ENCODE measurements at regions not wholly inside any gene's neighbourhood (a gene's known extent, or its start where the extent isn't known, plus 50 kb on each side); places are given as distances from the start of the nearest gene placed in this dataset.

GRCh38 chr2:236344446-236344845 lies 80.2 kb upstream of the ASB18 start:
- no peak overlapping the region for H3K4me3 ChIP-seq (ENCODE audit: low read length)
- CTCF ChIA-PET, result interaction anchor here (0.6 kb wide), 1 partner anchor 34 kb away, joined by 3 read pairs; no protein-coding TSS in a partner anchor
- H3K79me2 ChIP-seq (ENCODE audit: low read length), result no peaks in the 10 kb centered on the region
- no peak for TF ChIP-seq EZH2 (IDR thresholded peaks at IDR 0.05; ENCODE audit: low read length, unreplicated experiment)
- no peak for TF ChIP-seq CTCF (conservative IDR thresholded peaks at IDR 0.05; ENCODE audit: low read depth, low read length)
- no peak for TF ChIP-seq EZH2phosphoT487 (IDR thresholded peaks at IDR 0.05; ENCODE audit: borderline replicate concordance, low read length)
- no peaks in the 10 kb centered on the region for H3F3A ChIP-seq (ENCODE audit: low read length, unreplicated experiment)
- no peaks in the 10 kb centered on the region for H3K9me2 ChIP-seq (replicated peaks; ENCODE audit: low read length)
- no peak overlapping the region for H3K27ac ChIP-seq (ENCODE audit: low read length)
- no peaks in the 10 kb centered on the region for H3K36me3 ChIP-seq (ENCODE audit: low read depth, low read length)
- no peak for DNase-seq
- no TSS peak for BruUV-seq (replicated peaks)
- no peak overlapping the region for H3K9ac ChIP-seq (ENCODE audit: low read length)
- no peaks in the 10 kb centered on the region for H3K27me3 ChIP-seq (ENCODE audit: low read length)
- ATAC-seq, result no peak
- intact Hi-C loops (cut with micrococcal nuclease), result no loop called here
- POLR2A ChIA-PET (ENCODE audit: unreplicated experiment), result no interaction called here
- no peak overlapping the region for H3K4me2 ChIP-seq (ENCODE audit: low read length)
- H2AFZ ChIP-seq (ENCODE audit: low read length), result no peak overlapping the region
- H3K4me1 ChIP-seq (ENCODE audit: insufficient read depth, low read length), result no peaks in the 10 kb centered on the region
- no peaks in the 10 kb centered on the region for H3K9me3 ChIP-seq (ENCODE audit: low read length)
- H4K20me1 ChIP-seq (ENCODE audit: low read length), result no peaks in the 10 kb centered on the region

- H3K4me2 ChIP-seq (ENCODE audit: low read length), result no peak overlapping the region
- no peaks in the 10 kb centered on the region for H3K9me2 ChIP-seq (replicated peaks; ENCODE audit: low read length)
- TF ChIP-seq EZH2 (IDR thresholded peaks at IDR 0.05; ENCODE audit: low read length, unreplicated experiment) (no peak), CTCF (conservative IDR thresholded peaks at IDR 0.05; ENCODE audit: low read depth, low read length) (no peak), EZH2phosphoT487 (IDR thresholded peaks at IDR 0.05; ENCODE audit: borderline replicate concordance, low read length) (no peak)
- no peaks in the 10 kb centered on the region for H3K9me3 ChIP-seq (ENCODE audit: low read length)
- H3K79me2 ChIP-seq (ENCODE audit: low read length), result no peaks in the 10 kb centered on the region
- H3K9ac ChIP-seq (ENCODE audit: low read length), result no peak overlapping the region
- H3K27me3 ChIP-seq (ENCODE audit: low read length), result no peaks in the 10 kb centered on the region
- no peak overlapping the region for H2AFZ ChIP-seq (ENCODE audit: low read length)
- no peak for DNase-seq
- H3K4me3 ChIP-seq (ENCODE audit: low read length), result no peak overlapping the region
- ATAC-seq, result no peak
- H3K27ac ChIP-seq (ENCODE audit: low read length), result no peak overlapping the region
- no peaks in the 10 kb centered on the region for H3K4me1 ChIP-seq (ENCODE audit: insufficient read depth, low read length)
- no TSS peak for BruUV-seq (replicated peaks)
- H3F3A ChIP-seq (ENCODE audit: low read length, unreplicated experiment), result no peaks in the 10 kb centered on the region
- H3K36me3 ChIP-seq (ENCODE audit: low read depth, low read length), result no peaks in the 10 kb centered on the region
- H4K20me1 ChIP-seq (ENCODE audit: low read length), result no peaks in the 10 kb centered on the region
- ChIA-PET POLR2A (ENCODE audit: unreplicated experiment) (no interaction called here), CTCF (interaction anchor here (0.6 kb wide), 1 partner anchor 35 kb away, joined by 3 read pairs; no protein-coding TSS in a partner anchor)
- intact Hi-C loops (cut with micrococcal nuclease), result no loop called here
Observed at GRCh38 chr2:236345081-236345714, 81.0 kb upstream of the ASB18 start.

- Histone ChIP-seq H3K27me3 (ENCODE audit: low read length) (no peaks in the 10 kb centered on the region), H3K4me1 (ENCODE audit: insufficient read depth, low read length) (no peaks in the 10 kb centered on the region), H2AFZ (ENCODE audit: low read length) (no peak overlapping the region), H3K9me3 (ENCODE audit: low read length) (no peaks in the 10 kb centered on the region), H3K79me2 (ENCODE audit: low read length) (no peaks in the 10 kb centered on the region), H4K20me1 (ENCODE audit: low read length) (no peaks in the 10 kb centered on the region), H3K9me2 (replicated peaks; ENCODE audit: low read length) (no peaks in the 10 kb centered on the region), H3K36me3 (ENCODE audit: low read depth, low read length) (no peaks in the 10 kb centered on the region), H3K9ac (ENCODE audit: low read length) (no peak overlapping the region), H3K4me3 (ENCODE audit: low read length) (no peak overlapping the region), H3K27ac (ENCODE audit: low read length) (no peak overlapping the region), H3F3A (ENCODE audit: low read length, unreplicated experiment) (no peaks in the 10 kb centered on the region), H3K4me2 (ENCODE audit: low read length) (no peak overlapping the region)
- ChIA-PET CTCF (no interaction called here), POLR2A (ENCODE audit: unreplicated experiment) (no interaction called here)
- no peak for DNase-seq
- no peak for TF ChIP-seq EZH2 (IDR thresholded peaks at IDR 0.05; ENCODE audit: low read length, unreplicated experiment)
- TF ChIP-seq EZH2phosphoT487 (IDR thresholded peaks at IDR 0.05; ENCODE audit: borderline replicate concordance, low read length), result no peak
- no peak for TF ChIP-seq CTCF (conservative IDR thresholded peaks at IDR 0.05; ENCODE audit: low read depth, low read length)
- intact Hi-C loops (cut with micrococcal nuclease), result no loop called here
- ATAC-seq, result no peak
- no TSS peak for BruUV-seq (replicated peaks)
Observed at GRCh38 chr2:236346366-236346765, 82.2 kb upstream of the ASB18 start.

Measured in PC-3 (cell line).